ENCODE measurements at regions not wholly inside any gene's neighbourhood (a gene's known extent, or its start where the extent isn't known, plus 50 kb on each side); places are given as distances from the start of the nearest gene placed in this dataset.
A peak's percentile ranks its signal among the peaks of the same experiment; 100 is the strongest.

- no peak overlapping the region for H3K4me2 ChIP-seq (ENCODE audit: low read length)
- BruUV-seq (replicated peaks): no TSS peak
- peak; percentile 35 for DNase-seq (ENCODE audit: low read depth, low spot score)
- no peaks in the 10 kb centered on the region for H3K9me3 ChIP-seq (ENCODE audit: control insufficient read depth in 1 of 2, insufficient read depth in 1 of 2, low read depth in 1 of 2, low read length in 2 of 2)
- CTCF ChIA-PET: interaction anchor here (1.5 kb wide), 1 partner anchor 9 kb away, joined by 3 read pairs; no protein-coding TSS in a partner anchor
- no peaks in the 10 kb centered on the region for H3K9me2 ChIP-seq (ENCODE audit: insufficient read depth)
- TF ChIP-seq SP1 (IDR thresholded peaks at IDR 0.05; ENCODE audit: low read depth) (no peak), ATF3 (IDR thresholded peaks at IDR 0.05) (no peak), POLR2AphosphoS5 (IDR thresholded peaks at IDR 0.05; ENCODE audit: low read depth, low read length) (no peak), CBX3 (IDR thresholded peaks at IDR 0.05; ENCODE audit: low read depth) (peak; percentile 59; the same call in 1 of the 2 replicates), RAD21 (IDR thresholded peaks at IDR 0.05; ENCODE audit: low read depth) (peak; percentile 48), EZH2phosphoT487 (IDR thresholded peaks at IDR 0.05; ENCODE audit: borderline replicate concordance) (no peak), CTCF (IDR thresholded peaks at IDR 0.05 in 2 of 3, conservative IDR thresholded peaks at IDR 0.05 in 1 of 3; ENCODE audit: borderline replicate concordance in 1 of 3, insufficient read depth in 1 of 3, low read depth in 2 of 3, low read length in 2 of 3) (peak in 2 of 3 experiments; percentile 68 to 72; a peak in 4 of 6 replicates), YY1 (IDR thresholded peaks at IDR 0.05; ENCODE audit: extremely low read depth, insufficient replicate concordance, low read depth, low read length) (no peak), ELF1 (IDR thresholded peaks at IDR 0.05; ENCODE audit: borderline replicate concordance, low read depth) (no peak), CEBPB (IDR thresholded peaks at IDR 0.05; ENCODE audit: low read depth) (no peak), REST (IDR thresholded peaks at IDR 0.05; ENCODE audit: low read depth) (no peak), MAX (IDR thresholded peaks at IDR 0.05) (peak; percentile 49; the same call in 1 of the 2 replicates), POLR2A (IDR thresholded peaks at IDR 0.05; ENCODE audit: borderline replicate concordance, extremely low read depth, insufficient read depth, insufficient read length) (no peak), ZFX (IDR thresholded peaks at IDR 0.05) (no peak)
- H3K4me1 ChIP-seq (ENCODE audit: control insufficient read depth in 1 of 2, insufficient read depth in 2 of 2, low read length in 2 of 2): no peaks in the 10 kb centered on the region
- RAD21 ChIA-PET (ENCODE audit: low non-redundant PET in 1 of 2, low total read pairs in 2 of 2, uncharacterized antibody in 2 of 2, unreplicated experiment in 2 of 2): no interaction called here
- H3K79me2 ChIP-seq (ENCODE audit: insufficient read depth, low read length): no peaks in the 10 kb centered on the region
- H3K27me3 ChIP-seq (ENCODE audit: insufficient read depth, low read length): no peaks in the 10 kb centered on the region
- POLR2A ChIA-PET: no interaction called here
- H3K9ac ChIP-seq (ENCODE audit: low read length): no peak overlapping the region
- ATAC-seq: peak; percentile 88
- intact Hi-C loops (cut with micrococcal nuclease): no loop called here
- no peak overlapping the region for H3K4me3 ChIP-seq (replicated peaks in 1 of 2; ENCODE audit: low read depth in 1 of 2, low read length in 2 of 2)
- H3K27ac ChIP-seq (ENCODE audit: low read depth, low read length): no peak overlapping the region
- H2AFZ ChIP-seq (ENCODE audit: low read depth, low read length, poor library complexity, severe bottlenecking): peak overlapping the region; percentile 70
- H4K20me1 ChIP-seq (ENCODE audit: insufficient read depth): no peaks in the 10 kb centered on the region
- H3K36me3 ChIP-seq (ENCODE audit: control insufficient read depth in 1 of 2, insufficient read depth in 2 of 2, low read length in 2 of 2): no peaks in the 10 kb centered on the region
Observed at GRCh38 chr13:62512194-62513141, 1096.8 kb upstream of the PCDH20 start.

All from HCT116 (cell line).